Mesendoderm (in vitro differentiated cells): ENCODE measurements at regions not wholly inside any gene's neighbourhood (a gene's known extent, or its start where the extent isn't known, plus 50 kb on each side); places are given as distances from the start of the nearest gene placed in this dataset.
"Not testable (repeated sequence)": the region's sequence is repeated elsewhere in the genome, so short reads cannot be mapped to it uniquely, and the experiment has no call there.

ENCODE experiments used
- DNase-seq: peaks from one replicate; pipeline ENCODE4 v3.0.0; 2013
- H2AK5ac ChIP-seq: 2 replicates; pipeline ENCODE4 v1.6.1; 2013; ENCODE audit warnings: low read length, inconsistent platforms
- H2BK120ac ChIP-seq: 2 replicates; pipeline ENCODE4 v1.6.1; 2013; ENCODE audit warnings: low read depth, mild to moderate bottlenecking, low read length, moderate library complexity, mixed read lengths
- H2BK15ac ChIP-seq: replicated peaks from 2 replicates; pipeline ENCODE4 v1.6.1; 2013; ENCODE audit warnings: low read depth, mild to moderate bottlenecking, moderate library complexity
- H2BK5ac ChIP-seq: 2 replicates; pipeline ENCODE4 v1.6.1; 2013; ENCODE audit warnings: low read length, inconsistent platforms
- H3K18ac ChIP-seq: 2 replicates; pipeline ENCODE4 v1.6.1; 2013; ENCODE audit warnings: mild to moderate bottlenecking, low read length, mixed read lengths
- H3K23ac ChIP-seq: one replicate; pipeline ENCODE4 v1.6.1; 2013; ENCODE audit warnings: low read length
- H3K27ac ChIP-seq: 2 replicates; pipeline ENCODE4 v1.5.1; 2013; ENCODE audit warnings: low read depth, mild to moderate bottlenecking, inconsistent platforms, low read length, moderate library complexity
- H3K27me3 ChIP-seq: 2 replicates; pipeline ENCODE4 v1.6.1; 2013; ENCODE audit warnings: low read length, control low read depth, mild to moderate bottlenecking, inconsistent platforms; ENCODE audit not compliant: insufficient read depth, poor library complexity
- H3K36me3 ChIP-seq: 2 replicates; pipeline ENCODE4 v1.6.1; 2013; ENCODE audit warnings: low read length, inconsistent platforms; ENCODE audit not compliant: control insufficient read depth, insufficient read depth
- H3K4ac ChIP-seq: one replicate; pipeline ENCODE4 v1.6.1; 2013; ENCODE audit warnings: low read depth, mild to moderate bottlenecking, low read length, moderate library complexity
- H3K4me1 ChIP-seq: 2 replicates; pipeline ENCODE4 v1.6.1; 2013; ENCODE audit warnings: low read depth, low read length, inconsistent platforms; ENCODE audit not compliant: control insufficient read depth
- H3K4me2 ChIP-seq: 2 replicates; pipeline ENCODE4 v1.6.1; 2013; ENCODE audit warnings: low read length
- H3K4me3 ChIP-seq: 2 replicates; pipeline ENCODE4 v1.5.1; 2013; ENCODE audit warnings: mild to moderate bottlenecking, low read length
- H3K56ac ChIP-seq: one replicate; pipeline ENCODE4 v1.6.1; 2013; ENCODE audit warnings: low read length
- H3K79me1 ChIP-seq: 2 replicates; pipeline ENCODE4 v1.6.1; 2013; ENCODE audit warnings: low read length, inconsistent platforms
- H3K79me2 ChIP-seq: 2 replicates; pipeline ENCODE4 v1.6.1; 2013; ENCODE audit warnings: mild to moderate bottlenecking, low read length; ENCODE audit not compliant: control insufficient read depth, insufficient read depth
- H3K9ac ChIP-seq: 2 replicates; pipeline ENCODE4 v1.6.1; 2013; ENCODE audit warnings: low read length, inconsistent platforms
- H4K5ac ChIP-seq: one replicate; pipeline ENCODE4 v1.6.1; 2013; ENCODE audit warnings: low read length
- H4K8ac ChIP-seq: one replicate; pipeline ENCODE4 v1.6.1; 2013; ENCODE audit warnings: low read depth, mild to moderate bottlenecking, control low read depth, low read length, moderate library complexity
- WGBS: extraction: QIAGEN DNeasy Blood & Tissue Kit; methylation state at CpG from one replicate; pipeline ENCODE4 v1.1.7; 2013; ENCODE audit warnings: low lambda C conversion rate, missing lambda C conversion rate; ENCODE audit not compliant: insufficient coverage; ENCODE audit errors: extremely low coverage; 5-methylcytosine and 5-hydroxymethylcytosine counted together

DNA sequence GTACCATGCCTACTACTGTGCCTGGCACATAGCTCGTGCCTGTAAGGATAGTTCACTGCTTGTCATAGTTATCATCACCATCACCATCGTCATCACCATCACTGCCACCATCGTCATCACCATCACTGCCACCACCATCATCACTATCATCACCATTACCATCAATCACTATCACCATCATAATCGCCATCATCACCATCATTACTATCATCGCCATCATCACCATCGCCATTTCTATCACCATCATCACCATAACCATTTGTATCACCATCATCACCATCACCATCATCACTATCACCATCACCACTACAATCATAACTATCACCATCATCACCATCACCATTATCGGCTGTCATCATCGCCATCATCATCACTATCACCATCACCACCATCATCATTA, 107.1 kb downstream of the TUBA3C start:
- Histone ChIP-seq H3K4ac (no peak overlapping the region), H2BK120ac (no peak overlapping the region), H3K56ac (no peak overlapping the region), H2AK5ac (no peak overlapping the region), H2BK15ac (no peak overlapping the region), H3K27me3 (no peaks in the 10 kb centered on the region), H4K8ac (no peak overlapping the region), H3K4me2 (no peak overlapping the region), H2BK5ac (no peak overlapping the region), H3K27ac (no peak overlapping the region), H3K18ac (no peak overlapping the region), H3K4me1 (no peaks in the 10 kb centered on the region), H3K9ac (no peak overlapping the region), H3K79me1 (no peaks in the 10 kb centered on the region), H3K4me3 (no peak overlapping the region), H3K23ac (no peak overlapping the region), H4K5ac (no peak overlapping the region), H3K79me2 (no peaks in the 10 kb centered on the region), H3K36me3 (no peaks in the 10 kb centered on the region)
- 100% methylated on average over 2 of the region's 8 CpGs for WGBS
- no peak for DNase-seq

DNA sequence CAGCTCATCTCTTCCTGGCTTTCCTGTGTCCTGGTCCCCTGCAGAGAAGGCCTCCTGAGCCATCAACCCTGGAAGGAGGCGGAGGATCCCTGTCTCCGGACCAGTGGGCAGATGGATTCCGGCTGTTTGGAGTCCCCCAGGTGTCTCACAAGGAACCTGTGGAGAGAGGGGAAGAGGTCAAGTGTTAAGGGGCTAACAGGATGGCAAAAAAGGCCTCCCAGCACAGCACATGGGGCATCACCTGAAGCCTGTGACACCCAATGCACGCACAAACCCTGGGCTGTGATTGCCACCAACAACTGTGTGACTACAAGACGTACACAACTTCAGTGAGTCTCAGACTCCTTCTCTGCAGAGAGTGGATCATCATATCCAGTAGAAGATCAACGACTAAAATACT, 107.5 kb downstream of the TUBA3C start:
- H3K18ac ChIP-seq, H3K4me3 ChIP-seq, H3K79me2 ChIP-seq, DNase-seq, H3K23ac ChIP-seq, H3K36me3 ChIP-seq, H3K56ac ChIP-seq, H3K27me3 ChIP-seq, H2AK5ac ChIP-seq, H2BK15ac ChIP-seq, H2BK5ac ChIP-seq, H3K4me1 ChIP-seq, H3K4ac ChIP-seq, H2BK120ac ChIP-seq, H3K27ac ChIP-seq, H3K9ac ChIP-seq, H4K5ac ChIP-seq, H3K4me2 ChIP-seq, H3K79me1 ChIP-seq, H4K8ac ChIP-seq: not testable (repeated sequence)
- no CpG with 5 or more reads among the region's 6 CpGs for WGBS

DNA sequence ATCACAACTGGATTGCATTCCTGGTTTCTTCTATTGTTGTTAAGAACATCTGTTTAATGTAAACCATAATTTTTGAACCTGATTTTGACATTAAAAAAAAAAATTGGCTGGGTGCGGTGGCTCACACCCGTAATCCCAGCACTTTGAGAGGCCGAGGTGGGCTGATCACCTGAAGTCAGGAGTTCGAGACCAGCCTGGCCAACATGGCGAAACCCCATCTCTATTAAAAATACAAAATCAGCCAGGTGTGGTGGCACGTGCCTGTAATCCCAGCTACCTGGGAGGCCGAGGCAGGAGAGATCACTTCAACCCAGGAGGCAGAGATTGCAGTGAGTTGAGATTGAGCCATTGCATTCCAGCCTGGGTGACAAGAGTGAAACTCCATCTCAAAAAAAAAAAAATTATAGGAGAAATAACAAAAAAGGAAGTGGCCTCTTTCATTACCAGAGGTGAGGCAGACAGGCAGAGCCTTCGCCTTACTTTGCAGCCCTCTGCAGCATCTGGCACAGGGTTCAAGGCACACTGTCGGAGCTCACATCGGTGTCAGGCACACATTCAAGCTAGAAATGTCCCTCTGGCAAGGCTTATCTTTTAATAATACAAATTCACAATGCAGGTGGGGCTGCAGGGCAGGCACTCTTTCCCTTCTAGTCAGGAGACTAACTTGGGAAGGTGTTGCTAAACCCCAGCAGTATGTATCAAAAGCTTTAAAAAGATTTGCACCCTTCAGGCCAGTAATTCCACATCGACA, 108.5 kb downstream of the TUBA3C start:
- not testable (repeated sequence) for H3K27ac ChIP-seq, H3K27me3 ChIP-seq, H2BK5ac ChIP-seq, H2BK15ac ChIP-seq, H3K9ac ChIP-seq, H4K8ac ChIP-seq, H3K56ac ChIP-seq, H3K4me1 ChIP-seq, H3K18ac ChIP-seq, H3K79me1 ChIP-seq, H3K4me2 ChIP-seq, H3K79me2 ChIP-seq, H3K4me3 ChIP-seq, H2BK120ac ChIP-seq, H3K23ac ChIP-seq, DNase-seq, H3K36me3 ChIP-seq, H4K5ac ChIP-seq, H3K4ac ChIP-seq, H2AK5ac ChIP-seq
- WGBS, result no CpG with 5 or more reads among the region's 11 CpGs

DNA sequence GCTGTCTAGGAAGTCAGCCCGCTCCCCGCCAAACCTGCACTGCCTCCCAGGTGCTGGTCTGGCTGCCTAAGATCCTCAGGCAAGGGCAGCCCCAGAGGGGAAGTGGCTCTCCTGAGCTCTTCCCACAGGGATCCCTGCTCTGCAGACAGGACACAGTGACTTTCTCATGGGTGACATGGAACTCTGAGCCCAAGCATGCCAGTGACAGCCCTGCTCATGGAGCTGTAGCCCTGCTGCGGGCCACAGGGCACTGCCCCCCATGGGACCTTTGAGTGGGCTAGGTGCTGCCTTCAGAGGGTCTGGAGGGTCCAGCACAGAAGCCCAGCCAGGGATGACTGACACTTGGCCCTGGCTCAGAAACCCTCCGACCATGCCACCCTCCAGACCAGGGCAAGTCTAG, 109.1 kb downstream of the TUBA3C start:
- Histone ChIP-seq H3K4me1 (no peaks in the 10 kb centered on the region), H3K56ac (no peak overlapping the region), H3K9ac (no peak overlapping the region), H2AK5ac (no peak overlapping the region), H3K27me3 (no peaks in the 10 kb centered on the region), H3K79me1 (no peaks in the 10 kb centered on the region), H3K4me3 (no peak overlapping the region), H3K4ac (no peak overlapping the region), H4K5ac (no peak overlapping the region), H3K27ac (no peak overlapping the region), H3K18ac (no peak overlapping the region), H2BK15ac (no peak overlapping the region), H3K79me2 (no peaks in the 10 kb centered on the region), H3K23ac (no peak overlapping the region), H3K4me2 (no peak overlapping the region), H4K8ac (no peak overlapping the region), H3K36me3 (no peaks in the 10 kb centered on the region), H2BK120ac (no peak overlapping the region), H2BK5ac (no peak overlapping the region)
- no CpG with 5 or more reads among the region's 4 CpGs for WGBS
- DNase-seq, result no peak

DNA sequence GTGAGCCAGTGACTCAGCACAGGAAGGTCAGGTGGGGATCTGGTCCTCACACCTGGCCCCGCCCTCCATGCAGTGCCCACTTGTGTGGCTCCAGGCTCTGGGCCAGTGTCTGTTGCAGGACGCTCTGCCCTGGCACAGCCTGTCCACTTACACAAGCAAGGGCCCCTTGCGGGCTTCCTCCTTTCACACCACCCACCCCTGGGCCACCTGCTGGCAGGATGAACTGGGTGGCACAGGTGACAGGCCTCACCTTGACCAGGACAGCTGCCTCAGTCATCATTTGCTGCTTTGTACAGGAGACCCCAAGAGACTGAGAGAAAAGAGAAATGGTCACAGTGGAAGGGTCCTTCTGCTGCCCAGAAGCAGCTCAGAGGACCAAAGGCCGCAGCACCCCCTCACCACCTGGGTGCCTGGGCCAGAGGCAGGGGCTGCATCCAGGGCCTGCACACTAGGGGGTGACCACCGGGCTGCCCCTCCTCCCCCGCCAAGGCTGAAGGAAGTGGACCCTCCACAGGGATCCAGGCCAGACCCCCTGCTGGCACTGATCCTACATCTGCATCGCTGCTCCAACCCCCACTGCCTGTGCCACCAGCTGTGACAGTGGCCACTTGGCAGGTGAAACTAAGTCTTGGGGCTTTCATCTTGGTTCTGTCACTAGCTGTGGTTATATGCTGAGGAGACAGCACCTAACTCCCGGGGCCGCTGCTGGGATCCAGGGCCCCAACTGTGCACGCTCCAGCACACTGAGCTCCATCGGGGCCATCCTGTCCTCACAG, 110.3 kb downstream of the TUBA3C start:
- H2AK5ac ChIP-seq, result no peak overlapping the region
- no peak overlapping the region for H3K4ac ChIP-seq
- no peaks in the 10 kb centered on the region for H3K4me1 ChIP-seq
- H4K5ac ChIP-seq, result no peak overlapping the region
- no peak overlapping the region for H3K4me3 ChIP-seq
- no peaks in the 10 kb centered on the region for H3K27me3 ChIP-seq
- no peak overlapping the region for H3K18ac ChIP-seq
- no peak overlapping the region for H2BK120ac ChIP-seq
- DNase-seq, result no peak
- no peak overlapping the region for H3K4me2 ChIP-seq
- H3K56ac ChIP-seq, result no peak overlapping the region
- H2BK15ac ChIP-seq, result no peak overlapping the region
- no peak overlapping the region for H2BK5ac ChIP-seq
- no peak overlapping the region for H3K9ac ChIP-seq
- H3K27ac ChIP-seq, result no peak overlapping the region
- H4K8ac ChIP-seq, result no peak overlapping the region
- no peaks in the 10 kb centered on the region for H3K79me2 ChIP-seq
- no peaks in the 10 kb centered on the region for H3K36me3 ChIP-seq
- no CpG with 5 or more reads among the region's 11 CpGs for WGBS
- no peak overlapping the region for H3K23ac ChIP-seq
- no peaks in the 10 kb centered on the region for H3K79me1 ChIP-seq
